Activated CD4-positive, alpha-beta T cell treated with anti-CD3 and anti-CD28 coated beads, Interleukin-10, Interleukin-2, amounts not matched to agents 100 ng/mL and 50 ng/mL, durations not matched to agents 16 hours and 8 hours (primary cell): ENCODE measurements at regions not wholly inside any gene's neighbourhood (a gene's known extent, or its start where the extent isn't known, plus 50 kb on each side); places are given as distances from the start of the nearest gene placed in this dataset.

Source experiments
- DNase-seq: peaks from one replicate; pipeline ENCODE4 v3.0.0-alpha.2; 2020

DNA sequence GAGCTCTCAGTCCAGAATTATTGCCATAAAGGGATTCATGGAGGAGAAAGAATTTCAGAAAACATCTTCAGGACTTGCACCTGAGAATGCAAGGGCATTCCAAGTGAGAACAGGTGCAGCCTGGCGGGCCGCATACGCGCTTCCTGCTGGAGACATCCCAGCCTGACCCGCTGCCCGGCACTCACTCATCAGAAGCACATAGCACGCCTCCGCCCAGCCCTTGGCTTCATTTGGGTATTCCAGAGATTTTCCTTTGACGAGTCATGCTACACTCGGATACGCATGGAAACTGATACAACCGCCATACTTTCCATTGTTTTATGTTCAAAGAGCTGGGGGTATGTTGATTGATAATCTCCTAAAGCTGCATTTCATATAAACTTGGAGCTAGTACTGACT is 228.0 kb upstream of the ID2 start:
- DNase-seq, result no peak

DNA sequence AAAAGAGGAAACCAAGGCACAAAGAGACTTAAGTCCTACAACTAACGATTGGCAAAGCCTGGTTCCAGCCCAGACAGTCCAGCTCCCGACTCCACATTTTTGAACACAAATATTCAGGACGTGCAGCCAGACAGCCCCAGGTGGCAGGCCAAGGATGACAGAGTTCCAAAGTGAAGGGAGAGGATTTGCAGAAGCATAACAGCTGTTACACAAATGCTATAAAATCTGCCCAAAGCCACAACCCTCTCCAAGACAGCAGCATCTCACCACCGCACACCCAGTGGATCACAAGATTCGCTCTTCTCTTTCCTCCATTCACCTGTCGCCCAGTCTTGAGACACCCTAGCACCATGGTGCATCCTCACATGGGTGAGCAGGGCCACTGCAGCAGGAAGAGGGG is 227.1 kb upstream of the ID2 start:
- no peak for DNase-seq

DNA sequence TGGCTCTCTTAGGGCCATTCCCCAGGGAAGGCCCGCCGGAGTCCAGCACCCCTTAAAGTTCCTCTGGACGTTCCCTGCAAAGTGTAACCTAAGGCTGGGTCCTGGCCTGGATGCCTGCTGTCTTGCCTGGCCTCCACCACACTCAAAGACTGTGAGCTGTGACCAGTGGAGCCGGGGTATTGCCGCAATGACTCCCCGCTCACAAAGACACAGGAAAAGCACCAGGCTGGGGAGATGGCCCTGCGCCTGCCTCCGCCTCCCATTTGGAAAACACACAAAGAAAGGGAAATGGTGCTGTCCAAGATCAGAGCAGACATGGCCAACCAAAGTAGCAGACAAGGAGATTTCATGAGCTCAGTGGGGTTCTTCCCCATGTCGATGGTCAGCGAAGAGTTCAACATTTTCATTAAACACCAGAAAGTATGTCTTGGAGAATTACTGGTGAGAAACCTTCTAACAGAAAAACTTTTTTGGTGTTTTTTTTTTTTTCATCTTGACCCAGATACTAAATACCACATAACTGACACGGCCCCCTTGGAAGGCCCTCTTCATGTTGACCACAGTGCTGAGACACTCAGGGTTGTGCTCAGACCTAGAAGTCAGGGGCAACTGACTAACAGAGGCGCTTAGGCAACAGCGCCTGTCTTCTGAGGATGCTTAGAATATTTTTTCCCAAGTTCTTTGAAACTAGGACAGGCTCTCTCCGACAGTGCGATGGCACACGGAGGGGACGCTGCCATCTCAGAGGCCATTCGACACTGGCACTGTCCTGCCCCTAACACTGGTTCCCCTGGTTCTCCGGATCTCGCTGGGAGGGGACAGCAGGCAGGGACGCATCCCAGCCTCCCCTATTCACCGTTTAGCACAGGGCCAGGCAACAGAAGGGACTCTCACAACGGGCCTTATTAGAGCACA is 226.4 kb upstream of the ID2 start:
- no peak for DNase-seq

- DNase-seq, result peak; percentile 70
Measured at GRCh38 chr2:8456151-8457091, 225.4 kb upstream of the ID2 start.

- DNase-seq, result peak; percentile 30
Measured at GRCh38 chr2:8457092-8457481, 224.8 kb upstream of the ID2 start.

GRCh38 chr2:8457699-8458502 is 224.0 kb upstream of the ID2 start:
- no peak for DNase-seq

GRCh38 chr2:8458503-8459459 is 223.1 kb upstream of the ID2 start:
- no peak for DNase-seq

GRCh38 chr2:8459474-8459873 is 222.4 kb upstream of the ID2 start:
- no peak for DNase-seq

- DNase-seq, result no peak
Measured at GRCh38 chr2:8461341-8461740, 220.5 kb upstream of the ID2 start.

GRCh38 chr2:8462280-8462679 is 219.6 kb upstream of the ID2 start:
- no peak for DNase-seq

DNA sequence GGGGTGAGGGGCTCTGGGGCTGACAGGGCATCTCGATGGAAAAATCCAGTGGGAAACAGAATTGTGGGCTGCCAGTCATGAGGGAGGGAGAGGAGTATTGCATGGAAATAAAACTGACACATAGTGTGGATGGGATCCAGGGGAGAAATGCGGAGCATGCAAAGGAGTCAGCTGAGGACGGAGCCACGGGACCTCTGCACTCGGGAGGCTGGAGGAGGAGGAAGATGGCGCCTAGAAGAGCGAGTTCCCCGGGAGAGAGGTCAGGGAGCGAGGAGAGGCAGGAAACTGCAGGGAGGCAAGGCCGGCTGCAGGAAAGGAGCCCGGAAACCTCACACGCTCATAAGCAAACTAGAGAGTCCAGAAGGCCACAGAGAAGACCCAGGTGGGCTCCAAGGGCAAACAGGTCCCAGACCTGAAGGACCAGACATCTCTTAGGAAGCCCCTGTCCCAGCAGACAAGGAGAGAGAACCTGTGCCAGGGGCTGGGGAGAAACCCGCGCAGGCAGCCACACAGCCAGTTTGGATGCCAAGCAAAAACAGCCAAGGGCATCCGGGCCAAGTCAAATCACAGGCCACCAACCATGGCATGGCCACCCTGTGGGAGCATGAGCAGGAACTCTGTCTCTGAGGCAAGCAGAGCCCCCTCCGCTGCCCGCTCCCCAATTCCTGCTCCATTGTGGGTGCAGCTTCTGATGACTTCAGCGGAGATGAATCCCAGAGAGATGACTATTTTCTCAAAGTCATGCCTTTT is 218.8 kb upstream of the ID2 start:
- no peak for DNase-seq

DNA sequence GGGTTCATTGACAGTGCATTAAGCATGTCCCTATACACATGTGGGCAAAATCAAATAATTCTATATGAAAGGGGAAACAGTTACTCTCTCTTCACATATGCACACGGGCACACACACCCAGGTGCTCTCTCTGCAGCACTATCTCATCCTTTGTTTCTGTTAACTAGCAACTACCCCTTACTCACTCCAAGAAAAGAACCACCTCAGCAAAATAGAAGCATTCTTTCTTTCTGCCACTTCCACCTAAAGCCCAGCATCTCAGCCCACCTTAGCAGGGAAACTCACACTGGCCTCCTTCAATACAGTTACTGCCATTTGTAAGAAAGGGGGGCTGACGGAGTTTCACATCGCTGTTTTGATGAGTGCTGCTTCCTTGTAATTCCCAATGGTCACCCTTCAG is 216.3 kb upstream of the ID2 start:
- DNase-seq, result no peak

DNA sequence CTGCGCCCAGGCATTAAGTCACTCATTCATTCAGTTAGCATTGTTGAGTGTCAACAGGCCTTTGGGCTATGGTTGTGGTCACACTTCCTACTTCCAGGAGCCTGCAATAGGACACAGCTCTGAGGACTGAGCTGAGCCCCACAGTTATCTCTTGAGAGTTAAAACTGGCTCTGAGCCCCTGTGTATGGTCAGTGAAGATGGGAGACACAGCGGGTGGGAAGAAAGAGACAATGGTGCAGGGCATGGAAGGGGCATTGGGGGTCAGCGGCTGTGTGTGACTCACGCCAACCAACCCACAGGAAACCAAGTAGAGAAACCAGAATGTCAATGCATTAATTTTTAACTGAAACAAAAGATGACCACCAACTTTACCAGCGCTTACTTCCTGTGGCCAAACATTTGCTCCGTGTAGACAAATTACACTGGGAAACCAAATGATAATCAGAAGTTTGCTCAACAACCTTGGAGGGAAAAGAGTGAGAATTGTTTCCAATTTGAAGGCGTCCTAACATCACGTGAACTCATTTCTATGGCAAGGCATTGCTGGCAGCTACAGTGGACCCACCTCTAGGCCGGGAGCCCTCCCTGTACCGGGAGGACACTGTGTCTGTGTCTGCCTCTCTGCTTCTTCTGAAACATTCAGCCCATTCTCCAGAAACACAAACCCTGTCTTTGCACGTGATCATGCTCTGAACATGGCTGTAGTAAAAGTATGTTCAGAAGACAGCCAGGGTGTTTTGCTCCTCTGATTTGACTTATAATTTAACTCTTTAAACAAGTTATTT is 212.0 kb upstream of the ID2 start:
- DNase-seq, result no peak

GRCh38 chr2:8472545-8473323 is 209.1 kb upstream of the ID2 start:
- peak; percentile 74 for DNase-seq

DNA sequence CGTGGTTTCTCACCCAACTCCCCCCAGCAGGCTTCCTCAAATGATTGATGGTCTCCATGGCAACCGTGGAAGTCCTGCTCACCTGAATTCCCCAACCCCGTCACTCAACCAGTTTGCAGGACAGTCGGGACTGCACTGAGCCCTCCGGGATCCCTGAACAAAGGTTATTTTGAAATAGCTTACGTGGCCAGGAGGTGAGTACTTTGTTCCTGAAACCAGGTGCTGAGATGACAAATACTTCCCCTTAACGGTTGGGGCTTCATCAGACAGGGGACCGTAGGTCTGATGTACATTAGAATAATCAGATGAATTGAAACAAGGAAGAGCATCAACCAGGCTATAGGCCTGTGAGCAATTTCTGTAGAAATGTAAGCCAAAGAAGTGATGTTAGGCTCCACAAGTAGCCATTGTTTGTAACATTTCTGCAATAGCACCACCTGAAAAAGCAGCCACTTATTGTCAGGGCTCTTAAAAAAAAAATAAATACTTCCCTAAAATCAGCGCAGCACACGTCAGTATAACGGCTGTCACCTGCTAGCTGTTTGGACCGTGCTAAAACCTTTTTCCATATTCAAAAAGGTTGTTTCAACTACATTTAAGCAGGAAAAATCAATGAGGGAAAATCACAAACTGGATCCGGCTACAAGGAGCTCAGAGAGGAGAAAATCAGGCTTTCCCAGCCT is 206.4 kb upstream of the ID2 start:
- DNase-seq, result peak; percentile 73

GRCh38 chr2:8477552-8478470 is 204.0 kb upstream of the ID2 start:
- DNase-seq, result peak; percentile 71

DNA sequence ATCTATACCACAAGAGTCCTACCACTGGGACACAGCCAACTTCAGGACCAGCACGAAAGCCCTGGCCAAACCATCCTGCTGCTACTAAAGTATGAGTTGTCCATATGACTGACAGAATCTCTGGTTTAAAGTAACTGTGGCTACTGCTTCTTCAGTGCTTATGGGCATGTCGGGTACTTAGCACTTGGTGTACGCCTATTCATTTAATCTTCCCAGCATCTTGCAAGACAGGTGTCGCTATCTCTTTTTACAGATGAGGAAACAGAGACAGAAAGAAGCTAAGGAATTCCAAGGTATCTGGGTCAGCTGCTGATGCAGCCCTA is 203.4 kb upstream of the ID2 start:
- no peak for DNase-seq

DNA sequence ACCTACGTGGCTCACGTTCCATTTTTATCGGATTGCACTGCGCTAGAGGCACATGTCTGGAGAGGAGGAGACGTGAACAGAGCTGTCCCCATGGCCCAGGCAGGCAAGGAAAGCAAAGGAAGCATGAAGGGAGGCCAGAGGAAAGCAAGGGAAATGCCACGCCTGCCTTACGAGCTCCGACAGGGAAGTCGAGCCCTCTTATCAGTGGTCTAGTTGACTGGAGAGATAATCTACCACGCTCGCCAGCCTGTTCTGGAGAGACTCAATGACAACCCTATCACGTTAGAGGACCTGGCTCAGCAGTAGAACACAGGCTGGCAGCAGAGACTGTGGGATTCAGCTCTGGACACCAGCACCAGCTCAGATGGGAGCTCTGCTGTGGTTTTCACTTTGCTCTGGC is 202.6 kb upstream of the ID2 start:
- DNase-seq, result no peak
